NCI-H2081 (cell line): ENCODE measurements at regions not wholly inside any gene's neighbourhood (a gene's known extent, or its start where the extent isn't known, plus 50 kb on each side); places are given as distances from the start of the nearest gene placed in this dataset.

ENCODE experiments used
- DNase-seq, 2 experiments: peaks; one replicate each; lab custom pipeline; 2025; lab: John Stamatoyannopoulos, UW

GRCh38 chr13:30151388-30151787 is 156.0 kb downstream of the KATNAL1 start:
- no peak for DNase-seq

GRCh38 chr13:30149248-30149647 is 158.1 kb downstream of the KATNAL1 start:
- DNase-seq: no peak

DNA sequence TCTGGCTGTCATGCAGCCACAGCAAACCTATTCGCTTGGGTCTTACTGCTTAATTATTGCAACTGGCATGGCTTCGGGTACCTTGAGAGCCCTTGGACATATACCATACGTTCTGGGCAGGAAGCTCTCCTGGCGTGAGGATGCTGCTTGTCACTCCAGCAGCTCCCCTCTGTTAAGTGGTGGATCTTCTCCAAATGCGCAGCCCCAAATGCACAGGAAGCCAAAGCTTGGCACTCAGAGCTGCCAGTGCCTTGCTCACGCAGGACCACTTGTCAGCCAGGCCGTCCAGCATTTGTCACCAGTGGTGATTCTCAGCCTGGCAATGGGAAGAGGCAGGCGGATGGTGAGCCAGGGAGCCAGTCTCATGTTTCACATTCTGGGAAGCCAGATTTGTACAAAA is 158.6 kb downstream of the KATNAL1 start:
- no peak for DNase-seq

DNA sequence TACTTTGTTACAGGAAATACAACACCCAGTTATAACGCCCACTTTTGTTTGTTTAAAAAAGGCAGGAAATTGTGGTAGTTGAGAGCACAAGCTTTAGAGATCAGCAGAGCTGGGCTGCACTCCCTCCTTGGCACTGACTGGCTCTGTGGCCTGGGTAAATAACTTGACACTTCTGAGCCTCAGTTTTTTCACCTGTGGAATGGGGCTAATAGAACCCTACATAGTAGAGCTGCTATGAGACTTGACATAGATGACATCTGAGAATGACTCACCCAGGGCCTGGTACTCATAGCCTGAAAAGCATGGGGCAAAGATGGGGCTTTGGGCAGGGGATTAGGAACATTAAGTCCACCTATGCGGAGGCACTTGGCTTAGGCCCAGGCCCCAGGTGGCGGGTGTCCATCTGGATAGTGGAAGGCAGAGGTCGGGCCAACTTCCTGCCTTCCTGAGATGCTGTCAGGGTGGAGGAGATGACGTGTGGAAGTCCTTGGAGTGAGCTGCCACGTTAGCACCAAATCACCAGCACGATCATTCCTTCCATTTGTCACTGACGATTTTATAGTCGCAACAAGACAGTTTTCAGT is 159.1 kb downstream of the KATNAL1 start:
- no peak for DNase-seq

DNA sequence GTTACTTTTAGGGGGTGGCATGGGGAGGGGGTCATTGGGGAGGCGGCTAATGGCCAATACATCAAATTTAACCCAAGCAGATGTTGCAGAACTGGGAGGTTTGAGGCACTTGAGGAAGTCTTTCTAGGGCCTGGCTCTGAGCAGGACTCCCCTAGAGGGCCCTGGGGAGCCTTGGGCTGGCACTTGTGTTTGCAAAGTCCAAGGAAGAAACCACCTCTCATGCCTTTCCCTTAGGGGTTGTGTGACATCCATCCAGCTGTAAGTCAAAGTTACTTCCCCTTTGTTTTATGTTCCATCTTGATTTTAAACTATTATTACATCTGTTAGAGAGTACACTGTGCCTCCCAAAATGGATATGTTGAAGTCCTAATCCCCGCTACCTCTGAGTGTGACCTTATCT is 159.9 kb downstream of the KATNAL1 start:
- no peak for DNase-seq

GRCh38 chr13:30147015-30147414 is 160.3 kb downstream of the KATNAL1 start:
- no peak for DNase-seq

GRCh38 chr13:30145709-30146367 is 161.5 kb downstream of the KATNAL1 start:
- no peak for DNase-seq

- no peak for DNase-seq
Measured at GRCh38 chr13:30143666-30144400, 163.5 kb downstream of the KATNAL1 start.

- no peak for DNase-seq
Measured at GRCh38 chr13:30142486-30143211, 164.7 kb downstream of the KATNAL1 start.

DNA sequence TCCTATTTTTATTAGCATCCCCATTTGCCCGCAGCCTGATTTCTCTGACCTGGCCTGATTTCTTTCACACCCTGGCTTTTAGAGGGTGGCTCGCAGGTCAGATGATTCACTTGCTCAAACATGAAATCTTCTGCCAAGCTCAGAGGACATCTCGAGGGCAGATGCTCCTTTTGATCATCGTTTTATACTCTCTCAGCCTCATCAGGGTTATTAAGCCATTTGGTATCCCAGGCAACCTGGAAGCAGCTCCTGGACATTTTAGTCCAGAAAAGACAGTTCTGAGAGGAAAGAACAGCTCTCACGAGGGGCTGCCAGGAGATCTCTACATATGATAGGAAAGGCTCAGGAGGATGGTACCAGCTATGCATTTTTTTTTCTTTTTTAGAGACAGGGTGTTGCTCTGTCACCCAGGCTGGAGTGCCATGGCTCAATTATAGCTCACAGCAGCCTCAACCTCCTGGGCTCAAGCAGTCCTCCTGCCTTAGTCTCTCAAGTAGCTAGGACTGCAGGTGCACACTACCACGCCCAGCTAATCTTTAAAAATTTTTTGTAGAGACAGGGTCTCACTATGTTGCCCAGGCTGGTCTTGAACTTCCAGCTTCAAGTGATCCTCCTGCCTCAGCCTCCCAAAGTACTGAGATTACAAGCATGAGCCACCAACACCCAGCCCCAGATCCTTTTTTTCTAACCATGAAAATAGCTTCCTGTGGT is 165.4 kb downstream of the KATNAL1 start:
- no peak for DNase-seq

DNA sequence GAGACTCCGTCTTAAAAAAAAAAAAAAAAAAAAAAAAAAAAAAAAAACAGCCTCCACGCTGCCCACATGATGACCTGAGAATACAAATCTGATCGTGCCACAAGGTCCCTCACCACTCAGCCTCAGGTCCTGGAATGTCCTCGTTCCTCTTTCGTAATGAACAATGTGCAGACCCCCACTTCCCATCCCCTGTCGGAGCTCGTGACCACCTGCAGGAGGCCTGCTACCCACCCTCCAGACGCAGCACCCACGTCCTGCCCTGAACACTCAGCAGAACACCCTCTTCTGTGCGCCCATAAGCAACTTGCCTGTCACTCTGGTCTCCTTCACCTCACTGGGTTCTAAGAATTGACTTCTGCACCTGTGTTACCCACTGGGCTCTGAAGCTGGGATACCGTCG is 166.4 kb downstream of the KATNAL1 start:
- DNase-seq: no peak

DNA sequence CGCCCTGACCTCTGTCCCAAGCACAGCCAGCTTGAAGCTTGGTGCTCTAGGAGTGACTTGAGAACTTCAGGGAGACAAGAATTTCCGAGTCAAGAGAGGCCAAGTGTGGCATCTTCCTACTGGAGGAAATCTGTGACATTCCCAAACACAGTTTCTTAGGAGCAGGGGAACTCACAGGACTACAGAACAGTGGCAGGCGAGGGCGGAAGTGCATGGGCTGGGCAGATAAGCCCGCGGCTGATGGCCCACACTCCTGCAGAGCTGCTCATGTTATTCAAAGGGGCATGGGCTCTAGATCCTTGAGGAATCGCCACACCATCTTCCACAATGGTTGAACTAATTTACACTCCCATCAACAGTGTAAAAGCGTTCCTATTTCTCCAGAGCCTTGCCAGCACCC is 168.8 kb downstream of the KATNAL1 start:
- no peak for DNase-seq

- no peak for DNase-seq
Measured at GRCh38 chr13:30135868-30136267, 171.5 kb downstream of the KATNAL1 start.

GRCh38 chr13:30135351-30135750 is 172.0 kb downstream of the KATNAL1 start:
- DNase-seq: no peak

GRCh38 chr13:30134578-30134977 is 172.8 kb downstream of the KATNAL1 start:
- no peak for DNase-seq

DNA sequence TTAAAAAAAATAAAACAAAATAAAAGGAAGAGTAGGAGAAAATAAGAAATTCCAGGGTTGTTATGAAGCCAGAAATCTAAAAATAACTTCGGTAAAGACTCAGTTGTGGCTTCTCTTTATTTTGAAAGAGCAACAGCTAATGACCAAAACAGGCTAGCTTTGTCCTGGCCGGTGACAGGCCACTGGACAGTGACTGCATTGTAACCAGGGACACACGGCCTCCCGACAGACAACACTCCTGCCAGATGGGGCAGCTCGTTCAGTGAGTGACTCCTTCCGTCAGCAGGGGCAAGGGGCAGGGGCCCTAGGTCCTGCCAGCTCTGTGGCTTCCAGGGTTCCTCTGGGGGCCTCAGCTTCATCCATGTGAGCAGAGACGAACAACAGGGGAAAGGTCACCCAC is 173.4 kb downstream of the KATNAL1 start:
- no peak for DNase-seq

DNA sequence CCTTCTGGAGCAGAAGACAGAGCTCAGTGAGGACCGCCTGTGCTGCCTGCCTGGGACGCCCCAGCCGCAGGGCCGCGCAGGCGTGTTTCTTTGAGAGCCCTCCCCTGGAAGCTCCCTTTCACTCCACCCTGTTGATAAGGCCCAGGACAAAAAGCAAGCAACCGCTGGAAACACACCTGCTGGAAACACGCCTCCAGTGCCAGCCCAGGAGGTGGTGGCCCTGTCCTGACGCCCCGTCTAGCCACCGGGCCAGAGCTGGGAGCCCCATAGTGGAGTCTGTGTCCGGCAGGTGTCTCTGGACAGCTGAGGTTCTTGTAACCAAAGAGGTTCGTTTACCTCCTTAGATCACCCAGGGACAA is 173.8 kb downstream of the KATNAL1 start:
- no peak for DNase-seq

- peak; percentile 85 to 87 for DNase-seq
Measured at GRCh38 chr13:30132623-30133553, 174.5 kb downstream of the KATNAL1 start.

- DNase-seq: no peak
Measured at GRCh38 chr13:30129411-30129810, 177.9 kb downstream of the KATNAL1 start.

DNA sequence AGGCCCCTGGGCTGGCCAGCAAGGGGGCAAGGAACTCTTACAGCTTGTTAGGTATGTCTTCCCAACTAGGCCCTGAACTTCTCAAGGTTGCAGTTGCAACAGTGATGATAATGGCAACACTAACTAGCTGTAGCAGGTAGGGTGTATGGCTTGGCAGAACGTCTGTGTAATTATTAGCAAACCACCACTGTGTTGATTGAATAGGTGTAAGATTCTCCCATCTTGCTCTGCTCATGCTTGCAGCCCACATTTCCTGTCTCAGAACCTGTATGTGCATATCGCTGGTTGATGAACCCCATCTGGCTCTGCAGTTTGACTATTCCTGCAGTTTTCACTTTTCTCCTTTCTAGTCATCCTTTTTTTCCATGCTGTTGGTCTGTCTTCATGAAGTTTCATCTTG is 178.8 kb downstream of the KATNAL1 start:
- DNase-seq: no peak

GRCh38 chr13:30128095-30128494 is 179.3 kb downstream of the KATNAL1 start:
- no peak for DNase-seq
